Keratinocyte (primary cell): ENCODE measurements at regions not wholly inside any gene's neighbourhood (a gene's known extent, or its start where the extent isn't known, plus 50 kb on each side); places are given as distances from the start of the nearest gene placed in this dataset.

ENCODE experiments used
- CTCF ChIP-seq, 3 experiments: IDR thresholded peaks in 1 of 3; conservative IDR thresholded peaks in 1 of 3; optimal IDR thresholded peaks in 1 of 3; 2 replicates in 2 of 3; 3 replicates in 1 of 3; pipeline versions ENCODE3 to v1.5.1; 2011; ENCODE audit warnings: low read length in 3 of 3, mild to moderate bottlenecking in 3 of 3, moderate library complexity in 2 of 3, control low read depth in 1 of 3, inconsistent platforms in 1 of 3; ENCODE audit not compliant: insufficient read depth in 2 of 3; ENCODE audit errors: extremely low read depth in 1 of 3
- EZH2 ChIP-seq: IDR thresholded peaks from one replicate; pipeline ENCODE4 v1.6.1; 2012; ENCODE audit warnings: inconsistent platforms, mild to moderate bottlenecking, low read length, moderate library complexity

- TF ChIP-seq CTCF (optimal IDR thresholded peaks at IDR 0.05 in 1 of 3, IDR thresholded peaks at IDR 0.05 in 1 of 3, conservative IDR thresholded peaks at IDR 0.05 in 1 of 3; ENCODE audit: extremely low read depth in 1 of 3, insufficient read depth in 2 of 3, low read length in 3 of 3) (no peak), EZH2 (no peak)
These were observed 290.6 kb downstream of the ZEB2 start for GRCh38 chr2:144229296-144229695.
